ENCODE measurements at regions not wholly inside any gene's neighbourhood (a gene's known extent, or its start where the extent isn't known, plus 50 kb on each side); places are given as distances from the start of the nearest gene placed in this dataset.

GRCh38 chr12:58247633-58248032, 306.3 kb downstream of the ATP23 start:
- H3K27ac ChIP-seq = no peak overlapping the region
- no peak for DNase-seq (ENCODE audit: low read depth, low spot score)

DNA sequence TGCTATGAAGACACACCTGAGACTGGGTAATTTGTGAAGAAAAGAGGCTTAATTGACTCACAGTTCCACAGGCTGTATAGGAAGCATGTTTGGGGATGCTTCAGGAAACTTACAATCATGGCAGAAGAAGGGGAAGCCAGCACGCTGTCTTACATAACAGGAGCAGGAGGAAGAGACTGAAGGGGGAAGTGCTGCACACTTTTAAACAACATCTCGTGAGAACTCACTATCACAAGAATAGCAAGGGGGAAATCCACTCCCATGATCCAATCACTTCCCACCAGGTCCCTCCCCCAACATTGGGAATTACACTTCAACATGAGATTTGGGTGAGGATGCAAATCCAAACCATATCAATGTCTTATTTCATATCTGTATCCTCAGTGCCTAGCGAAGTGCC, 307.2 kb downstream of the ATP23 start:
- no peak for DNase-seq (ENCODE audit: low read depth, low spot score)
- H3K27ac ChIP-seq = no peak overlapping the region

GRCh38 chr12:58249610-58250009, 308.2 kb downstream of the ATP23 start:
- no peak for DNase-seq (ENCODE audit: low read depth, low spot score)
- H3K27ac ChIP-seq = no peak overlapping the region

DNA sequence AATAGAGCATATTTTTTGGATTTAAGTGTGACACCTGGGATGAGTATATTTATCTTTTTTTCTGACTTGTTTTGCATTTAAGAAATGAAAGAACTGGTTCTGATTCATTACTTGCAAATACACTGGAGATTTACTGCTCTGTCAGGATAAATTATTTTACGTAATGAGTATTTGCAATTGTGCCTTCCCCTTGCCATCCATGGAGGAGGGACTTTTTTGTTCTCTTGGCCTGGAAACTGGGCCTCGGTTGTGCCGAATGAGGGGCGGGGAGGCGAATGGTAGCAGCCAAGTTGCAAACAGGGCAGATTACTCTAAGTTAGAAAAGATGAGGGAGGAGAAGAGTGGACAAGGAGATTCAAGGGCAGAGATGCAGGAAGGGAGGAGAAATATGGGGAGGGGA, 308.7 kb downstream of the ATP23 start:
- H3K27ac ChIP-seq = no peak overlapping the region
- no peak for DNase-seq (ENCODE audit: low read depth, low spot score)

- peak overlapping the region; percentile 52 for H3K27ac ChIP-seq
- DNase-seq (ENCODE audit: low read depth, low spot score) = no peak
Observed at GRCh38 chr12:58252914-58253313, 311.5 kb downstream of the ATP23 start.

DNA sequence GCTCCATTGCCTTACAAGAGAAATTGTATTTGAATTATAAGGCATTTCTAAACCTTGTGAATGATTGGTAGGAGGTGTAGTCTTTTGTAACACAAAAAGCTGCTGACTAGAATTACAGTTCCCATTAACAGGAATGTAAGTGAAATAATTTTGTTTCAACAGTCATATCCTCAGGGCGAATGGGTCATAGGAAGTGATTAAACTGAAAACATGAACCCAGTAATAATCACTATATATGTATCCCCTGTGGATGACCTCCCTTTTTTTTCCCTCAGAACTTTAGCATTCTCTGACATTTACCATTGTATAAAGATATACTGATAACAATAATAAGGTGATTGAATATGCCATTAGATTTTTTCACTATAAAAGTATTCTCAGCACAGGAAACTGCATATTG, 312.3 kb downstream of the ATP23 start:
- DNase-seq (ENCODE audit: low read depth, low spot score) = no peak
- H3K27ac ChIP-seq = peak overlapping the region; percentile 52

DNA sequence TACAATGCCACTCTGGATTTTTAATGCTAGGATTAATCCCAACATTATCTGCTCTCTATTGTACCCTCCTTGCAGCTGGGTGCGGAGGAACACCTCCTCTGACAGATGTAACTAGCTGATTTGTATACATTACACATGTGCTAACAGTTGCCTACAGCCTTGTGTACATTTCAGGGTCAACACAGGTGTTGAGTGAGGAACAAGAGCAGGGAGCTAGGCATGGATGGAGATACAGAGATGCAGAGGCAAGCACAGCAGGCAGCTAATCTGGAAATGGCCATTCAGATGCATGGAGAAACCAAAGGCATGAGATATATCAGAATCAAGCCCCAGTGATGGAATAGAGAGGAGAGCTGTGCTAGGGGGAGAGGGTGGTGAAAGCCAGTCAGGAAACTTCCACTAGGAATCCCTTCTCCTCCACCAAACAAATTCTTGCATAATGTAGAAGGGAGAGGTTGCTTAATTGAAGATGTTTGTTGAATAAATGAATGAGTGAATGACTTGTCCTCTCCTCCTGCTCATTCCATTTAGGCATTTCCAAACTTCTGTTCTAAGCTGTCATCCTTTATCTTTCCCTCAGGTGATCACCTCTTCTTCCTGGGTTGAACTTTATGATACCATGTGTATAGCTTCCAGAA, 313.2 kb downstream of the ATP23 start:
- H3K27ac ChIP-seq = no peak overlapping the region
- no peak for DNase-seq (ENCODE audit: low read depth, low spot score)

GRCh38 chr12:58262796-58263195, 321.4 kb downstream of the ATP23 start:
- no peak for DNase-seq (ENCODE audit: low read depth, low spot score)
- H3K27ac ChIP-seq = peak overlapping the region; percentile 10

DNA sequence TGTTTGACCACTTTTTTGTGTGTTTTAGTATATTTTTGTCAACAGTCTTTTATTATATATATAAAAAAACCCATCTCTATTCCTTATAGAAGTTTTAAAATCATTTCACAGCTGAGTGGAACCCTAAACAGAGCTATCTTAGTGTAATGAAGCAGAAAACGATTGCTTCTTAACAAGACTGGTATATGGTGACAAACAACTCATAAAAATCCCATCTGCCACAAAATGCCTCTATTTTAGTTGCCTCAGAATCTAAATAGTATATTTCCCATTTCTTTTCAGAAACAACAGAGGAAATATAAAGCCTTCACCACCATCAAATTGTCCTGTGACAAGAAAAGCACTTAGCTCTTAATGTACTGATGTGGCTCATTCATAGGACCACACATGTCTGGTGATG, 322.4 kb downstream of the ATP23 start:
- H3K27ac ChIP-seq = no peak overlapping the region
- DNase-seq (ENCODE audit: low read depth, low spot score) = no peak

DNA sequence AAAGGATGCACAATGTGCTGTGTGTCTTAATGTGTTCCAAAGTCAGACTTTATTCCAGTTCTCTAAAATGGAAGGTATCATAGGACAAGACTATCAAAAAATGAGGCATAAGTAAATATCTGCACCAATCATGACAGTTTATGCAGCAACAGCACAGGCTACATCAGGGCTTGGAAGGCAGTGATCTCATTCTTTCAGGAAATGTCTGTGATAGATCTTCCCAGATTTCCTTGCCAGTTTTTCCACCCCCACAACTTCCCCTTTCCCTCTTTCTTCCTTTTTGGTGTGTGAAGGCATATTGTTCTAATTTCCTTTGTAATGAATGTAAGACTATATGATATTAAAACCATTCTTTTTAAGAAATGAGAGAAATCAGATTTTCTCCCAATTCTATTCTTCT, 326.7 kb downstream of the ATP23 start:
- H3K27ac ChIP-seq = no peak overlapping the region
- DNase-seq (ENCODE audit: low read depth, low spot score) = no peak

DNA sequence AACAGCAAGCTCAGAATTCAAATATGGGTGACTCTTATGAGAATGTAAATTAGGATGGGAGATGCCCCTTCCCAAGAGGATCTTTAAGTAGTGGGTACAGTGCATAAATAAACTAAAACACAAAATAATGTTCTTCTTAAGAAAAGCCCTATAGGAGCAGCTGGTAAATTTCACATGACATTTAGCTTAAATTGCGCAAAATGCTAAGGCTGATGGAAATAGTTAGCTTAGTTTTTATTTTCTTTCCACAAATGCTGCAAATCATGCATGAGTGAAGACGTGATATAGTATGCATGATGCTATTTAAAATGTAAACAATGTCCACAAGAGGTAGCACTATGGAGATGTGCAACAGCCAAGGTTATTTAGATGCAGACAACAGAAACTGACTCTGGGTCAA, 328.1 kb downstream of the ATP23 start:
- no peak for DNase-seq (ENCODE audit: low read depth, low spot score)
- no peak overlapping the region for H3K27ac ChIP-seq

GRCh38 chr12:58270966-58271705, 329.8 kb downstream of the ATP23 start:
- DNase-seq (ENCODE audit: low read depth, low spot score) = no peak
- no peak overlapping the region for H3K27ac ChIP-seq

- no peak overlapping the region for H3K27ac ChIP-seq
- no peak for DNase-seq (ENCODE audit: low read depth, low spot score)
Observed at GRCh38 chr12:58272461-58272860, 331.1 kb downstream of the ATP23 start.

DNA sequence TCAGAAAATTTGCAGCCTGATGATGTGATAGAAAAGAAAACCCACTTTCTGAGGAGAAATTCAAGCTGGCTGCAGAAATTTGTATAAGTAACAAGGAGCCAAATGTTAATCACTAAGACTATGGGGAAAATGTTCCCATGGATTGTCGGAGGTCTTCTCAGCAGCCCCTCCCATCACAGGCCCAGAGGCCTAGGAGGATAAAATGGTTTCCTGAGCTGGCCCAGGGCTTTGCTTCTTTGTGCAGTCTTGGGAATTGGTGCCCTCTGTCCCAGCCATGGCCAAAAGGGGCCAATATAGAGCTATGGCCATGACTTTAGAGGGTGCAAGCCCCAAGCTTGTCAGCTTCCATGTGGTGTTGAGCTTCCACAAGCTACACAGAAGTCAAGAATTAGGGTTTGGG, 335.9 kb downstream of the ATP23 start:
- H3K27ac ChIP-seq = no peak overlapping the region
- no peak for DNase-seq (ENCODE audit: low read depth, low spot score)

GRCh38 chr12:58283553-58283952, 342.2 kb downstream of the ATP23 start:
- no peak for DNase-seq (ENCODE audit: low read depth, low spot score)

DNA sequence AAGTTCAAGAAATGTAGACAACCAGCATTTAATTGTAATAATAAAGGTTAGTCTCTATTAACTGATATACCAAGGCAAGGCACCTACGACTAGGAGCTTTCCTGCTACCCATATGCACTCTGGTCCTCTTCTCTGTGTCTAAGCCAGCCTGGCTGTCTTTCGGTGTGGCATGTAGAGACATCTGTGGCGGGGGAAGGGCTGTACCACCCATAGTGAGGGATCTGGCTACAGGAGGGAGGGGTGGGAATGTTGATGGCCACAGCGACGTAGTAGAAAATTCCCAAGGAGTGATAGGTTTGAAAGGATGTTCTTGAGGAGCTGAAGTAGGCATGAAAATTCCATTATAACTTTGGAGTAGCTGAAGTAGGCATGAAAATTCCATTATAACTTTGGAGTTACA, 344.2 kb downstream of the ATP23 start:
- DNase-seq (ENCODE audit: low read depth, low spot score) = no peak
- no peak overlapping the region for H3K27ac ChIP-seq

More at GRCh38 chr12:58283553-58283952, 342.2 kb downstream of the ATP23 start:
- no peak overlapping the region for H3K27ac ChIP-seq

- no peak overlapping the region for H3K27ac ChIP-seq
- no peak for DNase-seq (ENCODE audit: low read depth, low spot score)
Observed at GRCh38 chr12:58286353-58286752, 345.0 kb downstream of the ATP23 start.

DNA sequence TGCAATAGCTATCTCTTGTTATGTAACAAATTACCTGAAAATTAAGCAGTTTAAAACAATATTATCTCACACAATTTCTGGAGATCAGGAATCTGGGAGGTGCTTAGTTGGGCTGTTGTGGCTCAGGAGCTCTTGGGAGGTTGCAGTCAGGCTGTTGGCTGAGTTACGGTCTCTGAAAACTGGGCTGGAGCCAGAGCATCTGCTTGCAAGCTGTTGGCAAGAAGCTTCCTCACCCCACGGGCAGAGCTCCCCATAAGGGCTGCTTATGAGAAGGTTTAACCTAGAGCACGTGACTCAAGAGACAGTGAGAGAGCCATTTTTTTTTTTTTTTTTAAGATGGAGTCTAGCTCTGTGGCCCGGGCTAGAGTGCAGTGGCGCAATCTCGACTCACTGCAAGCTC, 346.8 kb downstream of the ATP23 start:
- DNase-seq (ENCODE audit: low read depth, low spot score) = no peak
- no peak overlapping the region for H3K27ac ChIP-seq

DNA sequence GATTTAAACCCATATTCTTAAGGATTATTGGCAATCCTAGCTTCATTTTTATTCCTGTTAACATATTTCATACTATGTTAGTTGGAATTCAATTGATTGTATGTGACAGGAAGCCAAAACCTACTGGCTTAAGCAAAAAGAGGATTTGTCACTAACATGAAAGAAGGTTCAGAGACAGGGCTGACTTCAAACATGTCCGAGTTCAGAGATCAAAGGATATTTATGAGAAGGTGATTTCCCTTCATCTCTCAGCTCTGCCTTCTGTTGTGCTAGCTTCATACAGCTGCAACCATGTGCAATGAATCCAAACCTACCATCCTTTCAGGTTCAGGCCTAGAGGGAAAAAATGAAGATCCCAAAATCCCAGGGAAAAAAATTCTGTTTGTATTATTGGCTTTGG, 349.7 kb downstream of the ATP23 start:
- no peak for DNase-seq (ENCODE audit: low read depth, low spot score)

DNA sequence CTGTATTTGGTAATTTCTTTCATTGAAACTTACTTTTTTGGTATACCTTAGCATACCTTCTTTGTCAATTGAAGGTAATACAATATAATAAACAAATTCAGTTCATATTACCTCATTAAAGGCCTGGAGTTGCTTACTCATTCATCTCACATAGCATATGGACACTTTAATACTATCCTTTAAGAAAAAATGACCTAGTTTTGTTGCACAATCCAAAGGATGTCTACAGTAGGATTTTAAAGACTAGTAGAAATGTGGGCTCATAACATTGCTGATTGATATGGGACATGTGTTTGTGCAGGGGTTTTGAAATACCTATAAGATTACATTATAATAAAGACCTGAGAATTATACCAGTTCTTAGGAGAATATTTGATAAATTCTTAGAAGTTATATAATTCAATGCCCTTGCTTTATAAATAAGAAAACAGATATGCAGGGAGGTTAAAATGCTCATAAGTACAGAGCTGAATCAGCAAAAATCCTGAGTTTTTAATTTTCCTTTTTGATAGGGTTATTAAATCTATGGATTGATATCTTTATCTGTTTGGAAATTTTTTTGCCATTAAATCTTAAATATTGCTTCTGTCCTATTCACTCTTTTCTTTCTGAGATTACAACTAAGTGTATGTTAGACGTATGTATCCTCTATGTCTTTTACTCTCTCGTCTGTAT, 352.1 kb downstream of the ATP23 start:
- H3K27ac ChIP-seq = no peak overlapping the region
- DNase-seq (ENCODE audit: low read depth, low spot score) = no peak

More for the DNA sequence above, 349.7 kb downstream of the ATP23 start:
- H3K27ac ChIP-seq = no peak overlapping the region

GRCh38 chr12:58295268-58295667, 353.9 kb downstream of the ATP23 start:
- DNase-seq (ENCODE audit: low read depth, low spot score) = no peak
- H3K27ac ChIP-seq = no peak overlapping the region

Measured in epithelial cell of prostate (primary cell).